ENCODE measurements at regions not wholly inside any gene's neighbourhood (a gene's known extent, or its start where the extent isn't known, plus 50 kb on each side); places are given as distances from the start of the nearest gene placed in this dataset.
"Not testable (repeated sequence)": the region's sequence is repeated elsewhere in the genome, so short reads cannot be mapped to it uniquely, and the experiment has no call there.

- no peak for DNase-seq
Measured at GRCh38 chr3:21017115-21017852, 733.7 kb downstream of the ZNF385D start.

- no peak for DNase-seq
Measured at GRCh38 chr3:21013566-21013965, 737.4 kb downstream of the ZNF385D start.

DNA sequence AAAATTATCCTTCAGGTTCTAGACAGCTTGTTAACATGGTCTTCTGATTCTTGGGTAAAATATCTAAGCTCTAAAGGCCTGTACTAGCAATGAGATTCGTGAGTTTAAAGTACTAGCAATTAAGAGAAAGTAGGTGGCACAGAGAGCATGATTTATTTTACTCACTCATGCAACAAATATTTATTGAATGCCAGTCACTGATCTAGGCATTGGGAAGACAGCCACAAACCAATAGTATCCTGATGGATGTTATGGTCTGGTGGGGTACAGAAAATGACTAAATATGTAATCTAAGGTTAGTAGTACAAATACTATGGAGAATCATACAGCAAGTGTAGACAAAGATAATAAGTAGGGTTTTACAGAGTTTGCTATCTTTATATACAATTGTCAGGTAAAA, 751.3 kb downstream of the ZNF385D start:
- no peak for DNase-seq

- DNase-seq: no peak
Measured at GRCh38 chr3:20997183-20997582, 753.8 kb downstream of the ZNF385D start.

DNA sequence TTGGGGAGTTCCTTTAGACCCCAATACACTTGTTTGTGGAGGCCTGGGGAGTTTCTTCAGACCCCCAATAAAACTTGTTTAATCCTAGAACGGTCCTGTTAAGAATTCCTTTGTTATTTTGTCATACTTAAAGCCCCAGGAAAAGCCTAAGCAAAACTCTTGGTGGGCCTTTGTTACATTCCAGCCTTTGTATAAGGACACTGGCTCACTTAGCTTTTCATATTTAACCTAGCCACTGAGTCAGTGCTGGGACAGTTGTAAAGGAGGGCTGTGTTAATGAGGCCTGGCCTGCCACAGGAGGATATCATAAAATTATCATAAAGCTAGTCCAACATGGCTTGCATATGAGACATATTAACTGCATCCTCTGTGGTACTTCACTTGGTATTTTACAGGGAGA, 760.1 kb downstream of the ZNF385D start:
- DNase-seq: no peak

DNA sequence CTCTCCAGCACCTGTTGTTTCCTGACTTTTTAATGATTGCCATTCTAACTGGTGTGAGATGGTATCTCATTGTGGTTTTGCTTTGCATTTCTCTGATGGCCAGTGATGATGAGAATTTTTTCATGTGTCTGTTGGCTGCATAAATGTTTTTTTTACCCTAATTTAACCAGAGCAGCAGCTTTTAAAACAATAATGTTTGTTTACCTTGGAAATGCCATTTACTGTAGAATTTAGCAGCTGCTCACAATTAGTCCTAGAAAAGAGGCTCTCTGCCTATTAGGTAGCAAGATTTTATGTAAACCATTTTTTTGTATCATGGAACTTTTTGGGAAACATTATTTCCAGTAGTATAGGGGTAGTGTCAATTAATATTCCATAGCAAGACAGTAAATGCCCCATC, 761.4 kb downstream of the ZNF385D start:
- not testable (repeated sequence) for DNase-seq

GRCh38 chr3:20984594-20985205, 766.3 kb downstream of the ZNF385D start:
- DNase-seq: no peak

DNA sequence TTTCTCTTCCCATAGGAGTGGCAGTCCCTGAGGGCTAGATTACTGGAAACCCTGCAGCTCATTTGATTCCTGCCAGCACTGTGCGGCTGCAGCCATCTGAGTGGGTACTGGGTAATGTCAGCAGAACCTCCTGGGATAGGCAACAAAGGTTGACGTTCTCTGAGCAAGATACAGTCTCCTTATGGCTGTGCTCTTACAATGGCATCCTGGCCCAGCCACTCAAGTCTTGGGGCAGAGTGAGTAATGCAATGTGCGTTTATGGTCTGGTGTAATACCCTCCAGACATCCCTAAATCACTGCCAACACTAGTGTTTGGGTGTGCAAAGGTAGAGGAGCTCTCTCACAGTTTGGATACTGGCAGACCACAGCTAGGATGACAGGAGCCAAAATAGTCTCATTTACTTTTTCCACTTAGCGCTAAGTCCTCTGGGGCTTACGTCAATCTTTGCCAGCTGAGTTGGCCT, 775.8 kb downstream of the ZNF385D start:
- no peak for DNase-seq

DNA sequence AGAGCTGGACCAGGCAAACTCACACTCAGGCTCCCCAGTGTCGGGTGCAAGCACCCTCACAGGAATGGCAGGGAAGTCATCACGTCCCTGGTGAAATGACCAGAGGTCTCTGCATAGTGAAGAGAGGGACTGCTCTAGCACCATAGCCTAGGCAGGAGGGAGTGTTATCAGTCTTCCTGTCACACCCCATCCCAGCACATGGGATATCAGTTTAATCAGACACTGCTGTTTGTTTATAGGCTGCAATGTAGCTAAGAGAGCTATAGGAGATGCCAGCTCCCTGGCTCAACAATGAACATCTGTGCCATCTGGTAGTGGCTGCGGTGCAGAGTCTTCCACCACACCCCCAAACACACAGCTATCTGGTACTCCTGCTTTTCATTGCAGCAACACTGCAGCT, 776.6 kb downstream of the ZNF385D start:
- DNase-seq: no peak

- not testable (repeated sequence) for DNase-seq
Measured at GRCh38 chr3:20970807-20971206, 780.2 kb downstream of the ZNF385D start.

- not testable (repeated sequence) for DNase-seq
Measured at GRCh38 chr3:20967485-20967884, 781.5 kb upstream of the SGO1 start.

- DNase-seq: no peak
Measured at GRCh38 chr3:20958161-20958560, 772.2 kb upstream of the SGO1 start.

DNA sequence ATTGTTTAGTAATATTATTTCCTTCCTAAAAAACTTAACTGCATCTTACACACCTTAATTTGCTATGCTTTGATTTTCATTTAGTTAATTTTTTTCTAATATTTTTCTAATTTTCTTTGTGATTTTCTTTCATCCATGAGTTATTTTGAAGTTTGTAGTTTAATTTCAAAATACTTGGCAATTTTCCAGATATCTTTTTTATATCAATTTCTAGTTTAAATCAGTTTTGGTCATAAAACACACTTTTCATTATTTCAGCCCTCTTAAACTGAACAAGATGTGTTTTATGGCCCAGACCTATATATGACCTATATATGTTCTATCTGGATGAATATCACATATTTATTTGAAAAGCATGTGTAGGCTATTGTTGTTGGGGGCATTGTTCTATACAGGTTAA, 759.9 kb upstream of the SGO1 start:
- no peak for DNase-seq

DNA sequence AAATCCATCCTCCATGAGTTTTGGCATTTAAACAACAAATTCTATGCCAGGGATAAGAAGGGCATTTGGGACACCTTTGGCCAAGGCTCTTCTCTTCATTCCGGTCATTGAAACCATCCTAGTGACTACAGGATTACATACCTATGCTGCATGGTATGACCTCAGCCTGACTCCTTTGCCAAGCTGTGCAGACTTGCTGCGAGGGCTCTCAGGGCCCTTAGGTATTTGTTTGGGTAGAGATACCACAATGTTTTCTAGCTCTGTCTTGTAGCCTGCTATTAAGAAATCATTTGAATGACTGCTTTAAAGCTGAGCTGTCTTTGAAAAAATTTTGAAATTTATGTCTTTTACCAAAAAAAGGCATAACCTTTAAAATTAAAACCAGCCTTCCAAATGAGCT, 749.8 kb upstream of the SGO1 start:
- no peak for DNase-seq

DNA sequence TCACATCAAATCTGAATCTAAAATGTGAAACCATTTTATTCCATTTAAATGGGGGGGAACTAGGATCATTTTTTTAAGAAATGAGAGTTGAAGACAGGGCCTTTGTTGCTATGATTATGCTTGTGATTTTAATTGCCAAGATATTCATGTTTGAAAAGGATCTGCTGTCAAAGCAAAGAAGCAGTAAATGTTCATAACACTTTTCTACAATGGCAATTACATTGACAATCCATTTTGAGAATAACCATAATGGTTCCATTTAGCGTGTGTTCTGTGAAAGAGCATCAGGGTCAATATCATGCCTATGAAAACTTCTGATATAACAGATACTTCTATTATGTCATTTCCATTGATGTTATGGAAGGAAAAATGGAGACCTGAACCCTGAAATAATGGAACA, 745.8 kb upstream of the SGO1 start:
- DNase-seq: no peak

DNA sequence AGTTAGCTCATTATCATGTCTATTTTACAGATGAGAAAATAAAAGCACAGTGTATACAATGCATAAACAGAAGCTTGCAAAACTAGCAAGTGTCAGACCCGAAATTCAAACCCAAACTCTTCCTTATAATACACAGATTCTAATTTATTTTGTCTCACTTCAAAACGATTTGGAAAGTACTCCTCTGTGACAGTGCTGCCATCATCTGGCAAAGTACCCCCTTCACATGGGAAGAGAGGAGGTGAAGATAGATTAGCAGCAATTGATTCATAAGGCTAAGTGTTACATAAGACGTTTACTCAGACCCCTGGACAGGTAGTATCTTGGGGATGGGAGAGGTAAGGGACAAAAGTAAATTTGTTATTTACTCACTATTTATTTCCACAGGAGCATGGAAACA, 744.0 kb upstream of the SGO1 start:
- DNase-seq: peak; percentile 3

DNA sequence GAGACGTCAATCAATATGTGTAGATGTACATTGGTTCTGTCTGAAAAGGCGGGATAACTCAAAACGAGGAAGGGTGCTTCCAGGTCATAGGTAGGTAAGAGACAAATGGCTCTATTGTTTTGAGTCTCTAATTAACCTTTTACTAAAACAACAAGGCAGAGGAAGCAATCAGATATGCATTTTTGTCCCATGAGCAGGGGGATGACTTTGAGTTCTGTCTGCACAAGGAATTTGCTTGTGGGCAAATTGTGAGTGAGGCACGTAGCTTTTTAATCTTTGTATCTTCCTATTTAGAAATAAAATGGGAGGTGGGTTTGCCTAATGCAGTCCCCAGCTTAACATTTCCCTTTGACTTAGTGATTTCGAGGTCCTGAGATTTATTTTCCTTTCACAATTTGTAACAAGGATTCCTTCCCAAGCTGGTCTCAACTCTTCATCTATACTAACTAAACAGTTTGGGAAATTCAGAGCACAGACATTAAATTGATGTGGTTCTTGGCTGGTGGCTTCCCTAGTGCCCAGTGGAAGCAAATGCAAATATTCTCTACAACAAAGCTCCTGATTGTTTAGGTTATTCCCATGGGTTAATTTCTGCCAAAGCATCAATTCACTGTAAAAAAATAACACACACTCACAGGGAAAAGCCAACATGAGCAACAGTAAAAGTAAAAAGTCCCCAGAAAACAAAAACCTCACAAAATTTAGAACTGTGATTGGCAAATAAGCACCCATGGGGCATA, 738.8 kb upstream of the SGO1 start:
- no peak for DNase-seq

DNA sequence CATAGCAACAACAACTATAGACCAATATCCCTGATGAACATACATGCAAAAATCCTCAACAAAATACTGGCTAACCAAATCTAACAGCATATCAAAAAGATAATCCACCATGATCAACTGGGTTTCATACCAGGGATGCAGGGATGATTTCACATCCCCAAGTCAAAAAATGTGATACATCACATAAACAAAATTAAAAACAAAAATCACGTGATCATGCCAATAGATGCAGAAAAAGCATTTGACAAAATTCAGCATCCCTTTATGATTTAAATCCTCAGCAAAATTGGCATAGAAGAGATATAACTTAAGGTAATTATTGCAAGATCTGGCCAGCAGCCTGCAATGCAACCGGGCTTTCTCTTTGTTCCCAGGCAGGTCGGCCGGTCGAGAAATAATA, 735.1 kb upstream of the SGO1 start:
- not testable (repeated sequence) for DNase-seq

DNA sequence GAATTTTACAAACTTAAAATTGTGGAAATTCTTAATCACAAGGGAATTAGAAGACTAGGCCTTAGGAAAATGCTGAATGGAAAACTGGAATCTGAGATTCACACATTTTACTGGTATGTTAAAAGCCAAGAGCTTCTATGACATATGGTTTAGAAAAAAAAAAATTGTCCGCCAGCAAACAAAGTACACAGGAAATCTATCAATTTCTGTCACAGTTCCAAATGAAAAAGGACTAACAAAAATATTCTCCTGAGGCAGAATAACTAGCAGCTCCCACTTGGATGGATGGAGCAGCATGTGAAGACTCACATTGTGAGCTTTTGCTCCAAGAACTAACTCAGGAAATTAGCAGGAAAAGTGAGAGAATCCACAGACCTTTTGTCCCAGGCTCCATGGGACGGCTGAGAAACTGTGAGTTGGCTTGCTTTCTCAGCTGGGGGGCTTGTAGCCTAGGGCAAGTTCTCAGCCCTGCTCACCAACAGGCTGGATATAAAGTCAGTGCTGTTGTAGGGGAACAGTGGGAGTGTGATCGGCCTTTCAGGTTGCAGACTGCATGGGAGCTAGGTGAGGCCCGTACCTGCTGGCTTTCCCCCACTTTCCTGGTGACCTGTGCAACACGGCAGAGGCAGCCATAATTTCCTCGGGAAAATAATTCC, 731.1 kb upstream of the SGO1 start:
- no peak for DNase-seq

- DNase-seq: no peak
Measured at GRCh38 chr3:20914310-20914709, 728.3 kb upstream of the SGO1 start.

- DNase-seq: no peak
Measured at GRCh38 chr3:20912406-20912805, 726.4 kb upstream of the SGO1 start.

- no peak for DNase-seq
Measured at GRCh38 chr3:20909511-20909910, 723.5 kb upstream of the SGO1 start.

- no peak for DNase-seq
Measured at GRCh38 chr3:20905210-20905805, 719.3 kb upstream of the SGO1 start.

Data from NCI-H748 treated with DMSO at 0.1 percent for 48 hours (cell line).